KMS-11 (cell line): ENCODE measurements at regions not wholly inside any gene's neighbourhood (a gene's known extent, or its start where the extent isn't known, plus 50 kb on each side); places are given as distances from the start of the nearest gene placed in this dataset.

Experiments used
- H2AFZ ChIP-seq: fragments of 200-600 bp; sonication (generic); 2 replicates; pipeline ENCODE4 v1.6.1; 2016; ENCODE audit warnings: antibody characterized with exemption, mixed run types, low read depth
- H3K27ac ChIP-seq: fragments of 200-600 bp; sonication (generic); 2 replicates; pipeline ENCODE4 v1.6.1; 2016; ENCODE audit warnings: mild to moderate bottlenecking, mixed run types
- H3K27me3 ChIP-seq: fragments of 200-600 bp; sonication (generic); 2 replicates; pipeline ENCODE4 v1.6.1; 2017; ENCODE audit warnings: mild to moderate bottlenecking, low read depth, mixed run types, moderate library complexity; ENCODE audit not compliant: insufficient read depth
- H3K36me3 ChIP-seq: fragments of 200-600 bp; sonication (generic); 2 replicates; pipeline ENCODE4 v1.6.1; 2017; ENCODE audit warnings: mild to moderate bottlenecking, mixed run types; ENCODE audit not compliant: insufficient read depth
- H3K4me1 ChIP-seq: fragments of 200-600 bp; sonication (generic); 2 replicates; pipeline ENCODE4 v1.6.1; 2016; ENCODE audit warnings: mild to moderate bottlenecking, low read depth, mixed run types; ENCODE audit not compliant: poor library complexity, severe bottlenecking
- H3K4me2 ChIP-seq: fragments of 200-600 bp; sonication (generic); 2 replicates; pipeline ENCODE4 v1.7.0; 2016; ENCODE audit warnings: mild to moderate bottlenecking, mixed run types
- H3K4me3 ChIP-seq: fragments of 200-600 bp; sonication (generic); IDR thresholded peaks from 2 replicates; pipeline ENCODE4 v1.6.1; 2017; ENCODE audit warnings: low read depth, low read length, mixed read lengths; ENCODE audit not compliant: insufficient read depth
- H3K79me2 ChIP-seq: fragments of 200-600 bp; sonication (generic); 2 replicates; pipeline ENCODE4 v1.6.1; 2016; ENCODE audit warnings: low read depth, mixed run types; ENCODE audit not compliant: insufficient read depth
- H3K9ac ChIP-seq: fragments of 200-600 bp; sonication (generic); 2 replicates; pipeline ENCODE4 v1.6.1; 2016; ENCODE audit warnings: mild to moderate bottlenecking, mixed run types
- H4K20me1 ChIP-seq: fragments of 200-600 bp; sonication (generic); 2 replicates; pipeline ENCODE4 v1.6.1; 2016; ENCODE audit warnings: mild to moderate bottlenecking, mixed run types; ENCODE audit not compliant: insufficient read depth
- TF ChIP-seq, protein P1 (sequence below): fragments of 200-600 bp; sonication (generic); conservative IDR thresholded peaks from 2 replicates; pipeline ENCODE4 v1.6.1; 2017; ENCODE audit warnings: low read depth, mild to moderate bottlenecking, antibody characterized with exemption, low read length, moderate library complexity, mixed read lengths

- H3K27ac ChIP-seq, result no peak overlapping the region
- H3K4me3 ChIP-seq, result no peak overlapping the region
- no peak overlapping the region for H3K9ac ChIP-seq
- H2AFZ ChIP-seq, result no peak overlapping the region
- no peak overlapping the region for H3K4me2 ChIP-seq
- no peaks in the 10 kb centered on the region for H3K4me1 ChIP-seq
- TF ChIP-seq, protein P1, sequence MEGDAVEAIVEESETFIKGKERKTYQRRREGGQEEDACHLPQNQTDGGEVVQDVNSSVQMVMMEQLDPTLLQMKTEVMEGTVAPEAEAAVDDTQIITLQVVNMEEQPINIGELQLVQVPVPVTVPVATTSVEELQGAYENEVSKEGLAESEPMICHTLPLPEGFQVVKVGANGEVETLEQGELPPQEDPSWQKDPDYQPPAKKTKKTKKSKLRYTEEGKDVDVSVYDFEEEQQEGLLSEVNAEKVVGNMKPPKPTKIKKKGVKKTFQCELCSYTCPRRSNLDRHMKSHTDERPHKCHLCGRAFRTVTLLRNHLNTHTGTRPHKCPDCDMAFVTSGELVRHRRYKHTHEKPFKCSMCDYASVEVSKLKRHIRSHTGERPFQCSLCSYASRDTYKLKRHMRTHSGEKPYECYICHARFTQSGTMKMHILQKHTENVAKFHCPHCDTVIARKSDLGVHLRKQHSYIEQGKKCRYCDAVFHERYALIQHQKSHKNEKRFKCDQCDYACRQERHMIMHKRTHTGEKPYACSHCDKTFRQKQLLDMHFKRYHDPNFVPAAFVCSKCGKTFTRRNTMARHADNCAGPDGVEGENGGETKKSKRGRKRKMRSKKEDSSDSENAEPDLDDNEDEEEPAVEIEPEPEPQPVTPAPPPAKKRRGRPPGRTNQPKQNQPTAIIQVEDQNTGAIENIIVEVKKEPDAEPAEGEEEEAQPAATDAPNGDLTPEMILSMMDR, result no peak
- no peaks in the 10 kb centered on the region for H3K36me3 ChIP-seq
- H3K79me2 ChIP-seq, result no peaks in the 10 kb centered on the region
- H4K20me1 ChIP-seq, result no peaks in the 10 kb centered on the region
- no peaks in the 10 kb centered on the region for H3K27me3 ChIP-seq
Measured at GRCh38 chr7:108825581-108825909, 255.9 kb downstream of the DNAJB9 start.

- Histone ChIP-seq H4K20me1 (no peaks in the 10 kb centered on the region), H3K4me3 (no peak overlapping the region), H3K4me1 (no peaks in the 10 kb centered on the region), H3K9ac (no peak overlapping the region), H3K36me3 (no peaks in the 10 kb centered on the region), H3K27ac (no peak overlapping the region), H3K4me2 (no peak overlapping the region), H3K79me2 (no peaks in the 10 kb centered on the region), H2AFZ (no peak overlapping the region), H3K27me3 (no peaks in the 10 kb centered on the region)
- TF ChIP-seq, protein P1, result no peak
Measured at GRCh38 chr7:108836256-108836655, 266.6 kb downstream of the DNAJB9 start.

GRCh38 chr7:108838198-108838597 lies 268.5 kb downstream of the DNAJB9 start:
- TF ChIP-seq, protein P1, result no peak
- Histone ChIP-seq H4K20me1 (no peaks in the 10 kb centered on the region), H3K79me2 (no peaks in the 10 kb centered on the region), H3K4me2 (no peak overlapping the region), H3K4me1 (no peaks in the 10 kb centered on the region), H3K9ac (no peak overlapping the region), H2AFZ (no peak overlapping the region), H3K27ac (no peak overlapping the region), H3K27me3 (no peaks in the 10 kb centered on the region), H3K36me3 (no peaks in the 10 kb centered on the region), H3K4me3 (no peak overlapping the region)

DNA sequence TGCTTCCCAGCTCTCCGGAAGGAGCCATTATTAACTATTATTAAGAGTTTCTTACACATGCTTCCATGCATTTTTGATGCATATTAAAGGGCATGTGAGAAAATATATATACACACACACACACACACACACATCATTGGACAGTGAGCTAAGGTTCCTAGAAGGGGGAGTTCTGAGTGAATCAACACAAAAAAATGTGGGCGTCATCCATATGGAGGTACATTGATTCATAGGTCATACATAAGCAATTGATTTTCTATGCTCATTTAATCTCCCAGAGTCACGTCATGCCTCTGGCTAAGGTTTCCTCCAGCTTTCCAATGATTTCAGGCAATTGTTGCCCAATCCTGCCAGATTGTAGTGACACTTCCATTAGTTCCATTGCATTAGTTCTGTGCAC lies 269.4 kb downstream of the DNAJB9 start:
- Histone ChIP-seq H3K4me1 (no peaks in the 10 kb centered on the region), H3K27ac (no peak overlapping the region), H3K27me3 (no peaks in the 10 kb centered on the region), H3K36me3 (no peaks in the 10 kb centered on the region), H3K4me3 (no peak overlapping the region), H3K9ac (no peak overlapping the region), H2AFZ (no peak overlapping the region), H3K79me2 (no peaks in the 10 kb centered on the region), H4K20me1 (no peaks in the 10 kb centered on the region), H3K4me2 (no peak overlapping the region)
- TF ChIP-seq, protein P1, result no peak

DNA sequence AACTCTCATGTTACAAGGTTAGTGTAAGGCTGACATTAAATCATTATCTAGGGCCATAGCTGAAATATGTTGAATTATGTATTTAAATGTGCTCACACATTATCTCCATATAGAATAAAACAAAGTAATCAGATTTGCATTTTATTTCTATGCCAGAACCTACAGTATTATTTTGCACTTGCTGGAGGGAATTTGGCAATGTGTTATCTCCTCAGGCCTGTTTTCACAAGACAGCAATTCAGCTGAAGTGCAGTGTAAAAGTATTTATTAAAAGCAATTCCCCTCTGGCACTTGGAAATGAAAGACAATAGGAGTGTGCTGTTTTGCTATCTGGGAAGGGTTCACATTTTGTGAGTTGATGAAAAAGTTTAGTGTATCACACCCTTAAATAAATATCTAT lies 276.3 kb downstream of the DNAJB9 start:
- Histone ChIP-seq H3K4me2 (no peak overlapping the region), H3K4me3 (no peak overlapping the region), H3K36me3 (no peaks in the 10 kb centered on the region), H3K79me2 (no peaks in the 10 kb centered on the region), H3K9ac (no peak overlapping the region), H3K27me3 (no peaks in the 10 kb centered on the region), H4K20me1 (no peaks in the 10 kb centered on the region), H3K27ac (no peak overlapping the region), H2AFZ (no peak overlapping the region), H3K4me1 (no peaks in the 10 kb centered on the region)
- TF ChIP-seq, protein P1, result no peak
